Left lung (tissue), 4 donors: ENCODE measurements at regions not wholly inside any gene's neighbourhood (a gene's known extent, or its start where the extent isn't known, plus 50 kb on each side); places are given as distances from the start of the nearest gene placed in this dataset.

Source experiments
- ATAC-seq: fragments of 200-7000 bp; cut with Tn5 transposase; one replicate; pipeline ENCODE4 v1.9.1; 2020; ENCODE audit warnings: moderate library complexity
- DNase-seq, 4 donors: peaks; one replicate each; pipeline ENCODE4 v3.0.0-alpha.2; 2013 to 2020
- H3K27ac ChIP-seq, 2 donors: fragments of 200-600 bp; sonication (generic) in 1 of 2; one replicate each; pipeline versions ENCODE4 v1.5.0 to v1.8.0; 2020 to 2021
- H3K27me3 ChIP-seq, 2 donors: fragments of 200-600 bp; sonication (generic) in 1 of 2; one replicate each; pipeline versions ENCODE4 v1.5.0 to v1.8.0; 2020 to 2021
- H3K36me3 ChIP-seq, 2 donors: fragments of 200-600 bp; sonication (generic) in 1 of 2; one replicate each; pipeline versions ENCODE4 v1.5.0 to v1.8.0; 2020 to 2021
- H3K4me1 ChIP-seq, 2 donors: fragments of 200-600 bp; one replicate each; pipeline ENCODE4 v1.8.0; 2021
- H3K4me3 ChIP-seq, 2 donors: fragments of 200-600 bp; sonication (generic) in 1 of 2; one replicate each; pipeline versions ENCODE4 v1.5.0 to v1.8.0; 2020 to 2021; ENCODE audit warnings: mild to moderate bottlenecking in 1 of 2
- H3K9me3 ChIP-seq, 2 donors: fragments of 200-600 bp; sonication (generic) in 1 of 2; one replicate each; pipeline versions ENCODE4 v1.5.0 to v1.8.0; 2020 to 2021
- intact Hi-C, 2 donors: fragments of 100-400 bp; cut with DNase I; formaldehyde crosslinking; loops; one replicate each; pipeline versions ENCODE4 v1.11.2 to v1.14.2; 2022
- TF ChIP-seq, protein P1 (sequence below), 2 donors: fragments of 200-600 bp; sonication (generic) in 1 of 2; IDR thresholded peaks; one replicate each; pipeline versions ENCODE4 v1.5.0 to v1.8.0; 2021; ENCODE audit warnings: antibody characterized with exemption in 2 of 2
- donor health status: DM: no; HTN: yes; CAD: no.
- donor health status: DM: no; HTN: no; CAD: no.

DNA sequence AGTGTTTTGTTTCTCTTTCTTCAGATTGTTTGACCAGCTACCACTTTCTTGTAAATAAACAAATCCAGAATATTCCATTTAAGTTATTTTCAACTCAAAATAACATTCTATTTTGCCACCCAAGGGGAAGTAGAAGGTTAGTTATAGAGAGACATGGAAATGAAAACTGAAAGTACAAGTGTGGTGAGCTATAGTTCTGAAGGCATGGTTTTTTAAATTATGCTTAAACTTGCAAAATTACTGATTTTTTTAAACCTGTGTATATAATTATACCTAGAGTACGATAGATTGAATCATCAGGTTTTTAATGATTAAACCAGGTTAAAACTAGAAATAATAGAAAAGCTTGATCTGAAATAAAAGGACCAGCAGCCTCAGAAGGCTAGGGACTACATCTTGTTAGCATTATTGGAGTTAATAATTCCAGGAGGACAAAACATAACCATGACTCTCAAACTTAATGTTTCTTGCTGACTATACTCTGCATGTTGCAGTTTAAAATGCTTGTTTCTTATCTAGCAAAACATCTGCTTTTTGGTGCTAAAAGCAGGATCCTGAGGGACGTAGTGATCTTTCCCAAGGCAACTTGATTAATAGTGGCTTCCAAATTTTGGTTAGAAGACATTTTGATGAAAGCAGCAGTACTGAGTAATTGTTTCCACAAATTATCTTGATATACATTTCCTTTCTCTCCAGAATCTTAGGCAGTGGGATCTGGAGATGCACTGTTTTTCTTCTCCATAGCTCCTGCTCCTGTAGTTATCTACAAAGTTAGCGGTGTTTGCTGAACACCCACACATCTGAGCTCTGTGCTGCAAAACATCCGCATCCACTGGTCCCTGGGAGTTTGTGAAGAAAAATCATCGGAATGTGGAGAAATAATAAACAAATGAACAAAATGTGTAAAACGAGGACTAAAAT, 327.2 kb upstream of the PKDCC start:
- Histone ChIP-seq H3K4me3 (no peak overlapping the region), H3K27me3 (no peaks in the 10 kb centered on the region), H3K4me1 (no peaks in the 10 kb centered on the region), H3K36me3 (no peaks in the 10 kb centered on the region), H3K9me3 (no peaks in the 10 kb centered on the region), H3K27ac (peak overlapping the region in 1 of 2 donors; percentile 3)
- intact Hi-C loops, result no loop called here
- ATAC-seq (no peak), DNase-seq (no peak)
- TF ChIP-seq, protein P1, sequence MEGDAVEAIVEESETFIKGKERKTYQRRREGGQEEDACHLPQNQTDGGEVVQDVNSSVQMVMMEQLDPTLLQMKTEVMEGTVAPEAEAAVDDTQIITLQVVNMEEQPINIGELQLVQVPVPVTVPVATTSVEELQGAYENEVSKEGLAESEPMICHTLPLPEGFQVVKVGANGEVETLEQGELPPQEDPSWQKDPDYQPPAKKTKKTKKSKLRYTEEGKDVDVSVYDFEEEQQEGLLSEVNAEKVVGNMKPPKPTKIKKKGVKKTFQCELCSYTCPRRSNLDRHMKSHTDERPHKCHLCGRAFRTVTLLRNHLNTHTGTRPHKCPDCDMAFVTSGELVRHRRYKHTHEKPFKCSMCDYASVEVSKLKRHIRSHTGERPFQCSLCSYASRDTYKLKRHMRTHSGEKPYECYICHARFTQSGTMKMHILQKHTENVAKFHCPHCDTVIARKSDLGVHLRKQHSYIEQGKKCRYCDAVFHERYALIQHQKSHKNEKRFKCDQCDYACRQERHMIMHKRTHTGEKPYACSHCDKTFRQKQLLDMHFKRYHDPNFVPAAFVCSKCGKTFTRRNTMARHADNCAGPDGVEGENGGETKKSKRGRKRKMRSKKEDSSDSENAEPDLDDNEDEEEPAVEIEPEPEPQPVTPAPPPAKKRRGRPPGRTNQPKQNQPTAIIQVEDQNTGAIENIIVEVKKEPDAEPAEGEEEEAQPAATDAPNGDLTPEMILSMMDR (IDR thresholded peaks at IDR 0.05), result no peak

DNA sequence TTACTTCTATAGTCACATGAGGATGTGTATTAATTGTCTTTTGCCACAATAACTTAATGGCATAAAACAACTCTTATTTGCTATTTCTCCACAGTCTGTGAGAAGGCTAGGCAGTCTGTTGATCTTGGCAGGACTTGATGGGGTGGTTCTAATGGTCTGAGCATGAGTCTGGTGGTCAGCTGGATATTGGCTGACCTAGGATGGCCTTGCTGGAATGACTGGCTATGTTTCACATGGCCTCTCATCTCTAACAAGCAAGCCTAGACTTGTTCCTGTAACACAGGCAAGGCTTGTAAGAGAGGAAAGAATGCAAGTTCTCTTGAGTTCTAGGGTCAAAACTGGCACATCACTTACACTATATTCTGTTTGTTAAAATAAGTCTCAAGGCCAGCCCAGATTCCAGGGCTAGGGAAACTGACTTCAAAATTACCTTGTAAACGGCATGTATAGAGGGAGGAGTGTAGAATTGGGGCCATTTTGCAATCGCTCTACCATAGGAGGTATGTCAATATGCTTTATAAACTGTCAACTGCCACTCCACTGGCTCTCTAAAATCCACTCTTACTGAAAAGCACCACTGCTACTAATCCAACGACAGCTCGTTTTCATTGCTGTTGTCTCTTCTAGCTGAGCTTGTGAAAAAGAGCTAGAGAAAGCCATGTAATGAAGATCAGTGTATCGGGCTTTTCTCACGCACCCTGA, 325.0 kb upstream of the PKDCC start:
- no peaks in the 10 kb centered on the region for H3K4me1 ChIP-seq
- H3K9me3 ChIP-seq, result no peaks in the 10 kb centered on the region
- no peaks in the 10 kb centered on the region for H3K36me3 ChIP-seq
- intact Hi-C loops, result no loop called here
- peak overlapping the region in 1 of 2 donors; percentile 14 for H3K27ac ChIP-seq
- TF ChIP-seq, protein P1 (IDR thresholded peaks at IDR 0.05), result no peak
- no peaks in the 10 kb centered on the region for H3K27me3 ChIP-seq
- DNase-seq (no peak), ATAC-seq (peak; percentile 87)
- H3K4me3 ChIP-seq, result no peak overlapping the region

DNA sequence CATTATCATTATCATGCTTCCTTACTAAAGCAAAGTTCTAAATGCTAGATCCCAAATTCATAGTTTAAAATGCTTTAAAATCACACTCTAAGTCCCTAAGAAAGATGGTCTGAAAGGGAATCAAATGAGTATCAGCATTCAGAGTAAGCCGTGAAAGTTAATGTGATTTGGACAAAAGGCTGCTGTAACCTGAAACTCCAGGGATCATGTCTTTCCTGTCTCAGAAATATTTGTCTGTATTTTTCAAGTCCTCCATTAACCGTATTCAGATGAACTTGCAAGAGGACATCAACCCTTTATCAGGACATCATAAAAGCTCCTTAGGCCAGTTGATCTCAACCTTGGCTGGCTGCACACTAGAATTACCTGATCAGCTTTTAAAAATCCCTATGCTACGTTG, 324.3 kb upstream of the PKDCC start:
- TF ChIP-seq, protein P1 (IDR thresholded peaks at IDR 0.05), result no peak
- no peak for ATAC-seq
- no peaks in the 10 kb centered on the region for H3K27me3 ChIP-seq

DNA sequence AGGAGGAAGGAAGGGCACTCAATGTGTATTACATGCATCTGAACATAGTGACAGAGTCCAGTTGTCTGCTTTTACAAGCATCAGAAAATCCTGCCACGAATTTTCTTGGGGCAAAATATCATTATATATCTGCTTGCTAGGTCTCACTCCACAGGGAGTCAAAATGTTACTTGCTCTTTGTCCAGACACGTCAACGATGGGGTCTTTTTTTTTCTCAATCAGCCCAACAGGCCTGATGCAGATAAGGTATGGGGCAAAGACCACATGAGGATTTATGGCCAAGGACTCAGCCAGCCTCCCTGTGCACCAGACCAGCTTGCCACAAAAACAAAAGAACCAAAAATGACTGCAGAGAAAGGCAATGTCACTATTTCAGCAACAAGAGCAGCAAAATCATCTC, 323.4 kb upstream of the PKDCC start:
- Histone ChIP-seq H3K9me3 (no peaks in the 10 kb centered on the region), H3K27ac (no peak overlapping the region), H3K36me3 (no peaks in the 10 kb centered on the region), H3K4me1 (no peaks in the 10 kb centered on the region), H3K4me3 (no peak overlapping the region), H3K27me3 (no peaks in the 10 kb centered on the region)
- DNase-seq, result no peak
- intact Hi-C loops, result no loop called here
- ATAC-seq, result no peak
- TF ChIP-seq, protein P1 (IDR thresholded peaks at IDR 0.05), result no peak

More for the DNA sequence above, 324.3 kb upstream of the PKDCC start:
- intact Hi-C loops, result no loop called here
- H3K27ac ChIP-seq, result peak overlapping the region in 1 of 2 donors; percentile 14
- no peak overlapping the region for H3K4me3 ChIP-seq
- no peaks in the 10 kb centered on the region for H3K36me3 ChIP-seq
- H3K4me1 ChIP-seq, result no peaks in the 10 kb centered on the region
- no peaks in the 10 kb centered on the region for H3K9me3 ChIP-seq
- no peak for DNase-seq

DNA sequence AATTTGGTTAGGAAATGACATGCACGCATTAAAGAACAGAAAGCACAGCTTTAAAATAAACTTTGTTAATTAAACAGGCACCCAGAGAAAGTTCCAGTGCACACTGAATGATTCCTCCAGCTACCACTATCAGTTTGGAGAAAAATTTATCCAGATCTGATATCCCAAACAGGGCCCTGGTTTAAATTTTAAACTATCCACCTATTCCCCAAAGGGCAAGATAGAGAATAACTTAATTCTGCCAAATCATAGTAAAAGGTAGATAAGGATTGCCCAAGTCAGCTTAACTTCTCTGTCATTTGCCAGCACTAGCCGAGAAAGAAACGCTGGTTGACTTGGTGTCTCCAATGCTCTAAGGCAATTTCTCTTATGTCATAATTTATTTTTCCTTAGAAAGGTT, 321.9 kb upstream of the PKDCC start:
- H3K27me3 ChIP-seq, result no peaks in the 10 kb centered on the region
- H3K9me3 ChIP-seq, result no peaks in the 10 kb centered on the region
- H3K27ac ChIP-seq, result no peak overlapping the region
- H3K4me1 ChIP-seq, result no peaks in the 10 kb centered on the region
- intact Hi-C loops, result no loop called here
- no peak overlapping the region for H3K4me3 ChIP-seq
- ATAC-seq (no peak), DNase-seq (no peak)
- TF ChIP-seq, protein P1 (IDR thresholded peaks at IDR 0.05), result no peak
- no peaks in the 10 kb centered on the region for H3K36me3 ChIP-seq
